ENCODE measurements at regions not wholly inside any gene's neighbourhood (a gene's known extent, or its start where the extent isn't known, plus 50 kb on each side); places are given as distances from the start of the nearest gene placed in this dataset.

- no peak overlapping the region for H3K27ac Mint-ChIP-seq
- H3K4me3 Mint-ChIP-seq: no peak overlapping the region
- no peak for TF ChIP-seq CTCF (IDR thresholded peaks at IDR 0.05; ENCODE audit: unreplicated experiment in 3 of 3)
- no peaks in the 10 kb centered on the region for H3K4me1 Mint-ChIP-seq
- peaks cover 6% of the 10 kb centered on the region for H3K9me3 Mint-ChIP-seq
- H3K27me3 Mint-ChIP-seq (ENCODE audit: low read depth): no peaks in the 10 kb centered on the region
- no peaks in the 10 kb centered on the region for H3K36me3 Mint-ChIP-seq (ENCODE audit: low read depth)
Measured at GRCh38 chr7:27427416-27427815, 184.8 kb downstream of the EVX1 start.

GRCh38 chr7:27430105-27430504 is 187.5 kb downstream of the EVX1 start:
- H3K27me3 Mint-ChIP-seq (ENCODE audit: low read depth): peaks cover 4% of the 10 kb centered on the region
- H3K36me3 Mint-ChIP-seq (ENCODE audit: low read depth): no peaks in the 10 kb centered on the region
- H3K9me3 Mint-ChIP-seq: peaks cover 6% of the 10 kb centered on the region
- no peak for TF ChIP-seq CTCF (IDR thresholded peaks at IDR 0.05; ENCODE audit: unreplicated experiment in 3 of 3)
- H3K27ac Mint-ChIP-seq: no peak overlapping the region
- H3K4me3 Mint-ChIP-seq: no peak overlapping the region
- H3K4me1 Mint-ChIP-seq: peaks cover 10% of the 10 kb centered on the region

GRCh38 chr7:27431465-27431864 is 188.9 kb downstream of the EVX1 start:
- peaks cover 4% of the 10 kb centered on the region for H3K27me3 Mint-ChIP-seq (ENCODE audit: low read depth)
- H3K4me3 Mint-ChIP-seq: no peak overlapping the region
- H3K36me3 Mint-ChIP-seq (ENCODE audit: low read depth): no peaks in the 10 kb centered on the region
- H3K4me1 Mint-ChIP-seq: peaks cover 11% of the 10 kb centered on the region
- no peak for TF ChIP-seq CTCF (IDR thresholded peaks at IDR 0.05; ENCODE audit: unreplicated experiment in 3 of 3)
- no peak overlapping the region for H3K27ac Mint-ChIP-seq
- no peaks in the 10 kb centered on the region for H3K9me3 Mint-ChIP-seq

GRCh38 chr7:27433581-27433980 is 191.0 kb downstream of the EVX1 start:
- no peaks in the 10 kb centered on the region for H3K9me3 Mint-ChIP-seq
- TF ChIP-seq CTCF (IDR thresholded peaks at IDR 0.05; ENCODE audit: unreplicated experiment in 3 of 3): no peak
- H3K27ac Mint-ChIP-seq: no peak overlapping the region
- no peak overlapping the region for H3K4me3 Mint-ChIP-seq
- H3K4me1 Mint-ChIP-seq: peaks cover 17% of the 10 kb centered on the region
- peaks cover 4% of the 10 kb centered on the region for H3K27me3 Mint-ChIP-seq (ENCODE audit: low read depth)
- H3K36me3 Mint-ChIP-seq (ENCODE audit: low read depth): no peaks in the 10 kb centered on the region

GRCh38 chr7:27434756-27435400 is 192.3 kb downstream of the EVX1 start:
- peaks cover 17% of the 10 kb centered on the region for H3K4me1 Mint-ChIP-seq

More at GRCh38 chr7:27434756-27435400, 192.3 kb downstream of the EVX1 start:
- peak overlapping the region; percentile 23 to 46 (median 36) for H3K27ac Mint-ChIP-seq
- no peaks in the 10 kb centered on the region for H3K9me3 Mint-ChIP-seq
- H3K36me3 Mint-ChIP-seq (ENCODE audit: low read depth): no peaks in the 10 kb centered on the region
- H3K27me3 Mint-ChIP-seq (ENCODE audit: low read depth): peaks cover 10% of the 10 kb centered on the region
- no peak overlapping the region for H3K4me3 Mint-ChIP-seq
- TF ChIP-seq CTCF (IDR thresholded peaks at IDR 0.05; ENCODE audit: unreplicated experiment in 3 of 3): peak in 1 of 3 experiments; percentile 20

All from nephron (organoid).